ENCODE measurements at regions not wholly inside any gene's neighbourhood (a gene's known extent, or its start where the extent isn't known, plus 50 kb on each side); places are given as distances from the start of the nearest gene placed in this dataset.

- DNase-seq (ENCODE audit: extremely low read depth, insufficient read length) = no peak
- no peaks in the 10 kb centered on the region for H3K36me3 ChIP-seq (ENCODE audit: control insufficient read depth, insufficient read depth, low read length)
- no peaks in the 10 kb centered on the region for H3K27me3 ChIP-seq (replicated peaks; ENCODE audit: control insufficient read depth, insufficient read depth, low read length)
- no peak for TF ChIP-seq CTCF (IDR thresholded peaks at IDR 0.05; ENCODE audit: insufficient read depth, low read length, poor library complexity, severe bottlenecking)
- H3K4me3 ChIP-seq (replicated peaks; ENCODE audit: low read depth, low read length) = no peak overlapping the region
Measured at GRCh38 chr9:3760031-3760430, 234.2 kb upstream of the RFX3 start.

GRCh38 chr9:3758816-3759576 lies 233.2 kb upstream of the RFX3 start:
- DNase-seq (ENCODE audit: extremely low read depth, insufficient read length) = no peak
- H3K4me3 ChIP-seq (replicated peaks; ENCODE audit: low read depth, low read length) = no peak overlapping the region

GRCh38 chr9:3756071-3756470 lies 230.3 kb upstream of the RFX3 start:
- Histone ChIP-seq H3K4me3 (replicated peaks; ENCODE audit: low read depth, low read length) (no peak overlapping the region), H3K27me3 (replicated peaks; ENCODE audit: control insufficient read depth, insufficient read depth, low read length) (peaks cover 2% of the 10 kb centered on the region; the same call in 1 of the 2 replicates), H3K36me3 (ENCODE audit: control insufficient read depth, insufficient read depth, low read length) (no peaks in the 10 kb centered on the region)
- no peak for DNase-seq (ENCODE audit: extremely low read depth, insufficient read length)
- no peak for TF ChIP-seq CTCF (IDR thresholded peaks at IDR 0.05; ENCODE audit: insufficient read depth, low read length, poor library complexity, severe bottlenecking)

More at GRCh38 chr9:3758816-3759576, 233.2 kb upstream of the RFX3 start:
- Histone ChIP-seq H3K27me3 (replicated peaks; ENCODE audit: control insufficient read depth, insufficient read depth, low read length) (no peaks in the 10 kb centered on the region), H3K36me3 (ENCODE audit: control insufficient read depth, insufficient read depth, low read length) (no peaks in the 10 kb centered on the region)
- no peak for TF ChIP-seq CTCF (IDR thresholded peaks at IDR 0.05; ENCODE audit: insufficient read depth, low read length, poor library complexity, severe bottlenecking)

GRCh38 chr9:3751125-3751758 lies 225.4 kb upstream of the RFX3 start:
- no peak for DNase-seq (ENCODE audit: extremely low read depth, insufficient read length)
- Histone ChIP-seq H3K36me3 (ENCODE audit: control insufficient read depth, insufficient read depth, low read length) (no peaks in the 10 kb centered on the region), H3K4me3 (replicated peaks; ENCODE audit: low read depth, low read length) (no peak overlapping the region), H3K27me3 (replicated peaks; ENCODE audit: control insufficient read depth, insufficient read depth, low read length) (peaks cover 2% of the 10 kb centered on the region; the same call in 1 of the 2 replicates)
- TF ChIP-seq CTCF (IDR thresholded peaks at IDR 0.05; ENCODE audit: insufficient read depth, low read length, poor library complexity, severe bottlenecking) = no peak

GRCh38 chr9:3750321-3750720 lies 224.5 kb upstream of the RFX3 start:
- DNase-seq (ENCODE audit: extremely low read depth, insufficient read length) = no peak
- Histone ChIP-seq H3K27me3 (replicated peaks; ENCODE audit: control insufficient read depth, insufficient read depth, low read length) (peaks cover 2% of the 10 kb centered on the region; the same call in 1 of the 2 replicates), H3K36me3 (ENCODE audit: control insufficient read depth, insufficient read depth, low read length) (no peaks in the 10 kb centered on the region), H3K4me3 (replicated peaks; ENCODE audit: low read depth, low read length) (no peak overlapping the region)
- no peak for TF ChIP-seq CTCF (IDR thresholded peaks at IDR 0.05; ENCODE audit: insufficient read depth, low read length, poor library complexity, severe bottlenecking)
